Ascending aorta (tissue), 2 donors: ENCODE measurements at regions not wholly inside any gene's neighbourhood (a gene's known extent, or its start where the extent isn't known, plus 50 kb on each side); places are given as distances from the start of the nearest gene placed in this dataset.

ENCODE experiments used
- DNase-seq, 2 donors: peaks; one replicate each; pipeline ENCODE4 v3.0.0-alpha.2; 2019; ENCODE audit warnings: low spot score in 2 of 2
- H3K27ac ChIP-seq, 2 donors: fragments of 200-600 bp; sonication (generic); one replicate each; pipeline ENCODE4 v1.5.1; 2016 to 2017; ENCODE audit warnings: mild to moderate bottlenecking in 1 of 2
- H3K27me3 ChIP-seq: fragments of 200-600 bp; sonication (generic); one replicate; pipeline ENCODE4 v1.5.1; 2017
- H3K36me3 ChIP-seq, 2 donors: fragments of 200-600 bp; sonication (generic); one replicate each; pipeline ENCODE4 v1.5.1; 2016
- H3K4me1 ChIP-seq, 2 donors: fragments of 200-600 bp; sonication (generic); one replicate each; pipeline ENCODE4 v1.5.1; 2016 to 2017; ENCODE audit warnings: mild to moderate bottlenecking in 1 of 2
- H3K4me3 ChIP-seq, 2 donors: fragments of 200-600 bp; sonication (generic); one replicate each; pipeline ENCODE4 v1.5.1; 2016 to 2017; ENCODE audit warnings: mild to moderate bottlenecking in 1 of 2
- H3K9me3 ChIP-seq, 2 donors: fragments of 200-600 bp; sonication (generic); one replicate each; pipeline ENCODE4 v1.5.1; 2016
- CTCF ChIP-seq, 3 experiments: fragments of 200-600 bp in 2 of 3; fragments of 450-650 bp in 1 of 3; sonication (generic) in 2 of 3; IDR thresholded peaks; one replicate each; pipeline ENCODE4 v1.5.1; 2016 to 2019; ENCODE audit warnings: antibody characterized with exemption in 3 of 3, mild to moderate bottlenecking in 1 of 3, moderate library complexity in 1 of 3
- intact Hi-C: fragments of 100-400 bp; cut with DNase I; formaldehyde crosslinking; loops from one replicate; pipeline ENCODE4 v1.15.1; 2023

GRCh38 chr9:79193001-79193400 is 378.8 kb upstream of the TLE4 start:
- H3K4me3 ChIP-seq, result no peak overlapping the region
- no peaks in the 10 kb centered on the region for H3K9me3 ChIP-seq
- no peak for TF ChIP-seq CTCF (IDR thresholded peaks at IDR 0.05)
- H3K27me3 ChIP-seq, result no peaks in the 10 kb centered on the region
- no peaks in the 10 kb centered on the region for H3K4me1 ChIP-seq
- no peaks in the 10 kb centered on the region for H3K36me3 ChIP-seq
- intact Hi-C loops, result no loop called here
- H3K27ac ChIP-seq, result no peak overlapping the region
- no peak for DNase-seq

GRCh38 chr9:79193501-79194223 is 378.1 kb upstream of the TLE4 start:
- TF ChIP-seq CTCF (IDR thresholded peaks at IDR 0.05), result no peak
- H3K9me3 ChIP-seq, result no peaks in the 10 kb centered on the region
- no peak overlapping the region for H3K4me3 ChIP-seq
- DNase-seq, result no peak
- H3K36me3 ChIP-seq, result no peaks in the 10 kb centered on the region
- H3K4me1 ChIP-seq, result no peaks in the 10 kb centered on the region
- intact Hi-C loops, result no loop called here
- H3K27me3 ChIP-seq, result no peaks in the 10 kb centered on the region
- H3K27ac ChIP-seq, result no peak overlapping the region

- H3K27ac ChIP-seq, result no peak overlapping the region
- TF ChIP-seq CTCF (IDR thresholded peaks at IDR 0.05), result no peak
- no peaks in the 10 kb centered on the region for H3K36me3 ChIP-seq
- DNase-seq, result no peak
- no peak overlapping the region for H3K4me3 ChIP-seq
- intact Hi-C loops, result no loop called here
- H3K9me3 ChIP-seq, result no peaks in the 10 kb centered on the region
- no peaks in the 10 kb centered on the region for H3K27me3 ChIP-seq
- no peaks in the 10 kb centered on the region for H3K4me1 ChIP-seq
Observed at GRCh38 chr9:79195879-79196278, 375.9 kb upstream of the TLE4 start.

- Histone ChIP-seq H3K36me3 (no peaks in the 10 kb centered on the region), H3K9me3 (no peaks in the 10 kb centered on the region), H3K4me3 (no peak overlapping the region), H3K27me3 (no peaks in the 10 kb centered on the region), H3K27ac (no peak overlapping the region), H3K4me1 (no peaks in the 10 kb centered on the region)
- TF ChIP-seq CTCF (IDR thresholded peaks at IDR 0.05), result no peak
- intact Hi-C loops, result no loop called here
- DNase-seq, result no peak
Observed at GRCh38 chr9:79196606-79197005, 375.2 kb upstream of the TLE4 start.

GRCh38 chr9:79200336-79200735 is 371.4 kb upstream of the TLE4 start:
- Histone ChIP-seq H3K4me1 (no peaks in the 10 kb centered on the region), H3K9me3 (no peaks in the 10 kb centered on the region), H3K4me3 (no peak overlapping the region), H3K36me3 (no peaks in the 10 kb centered on the region), H3K27ac (no peak overlapping the region), H3K27me3 (no peaks in the 10 kb centered on the region)
- no peak for TF ChIP-seq CTCF (IDR thresholded peaks at IDR 0.05)
- intact Hi-C loops, result no loop called here
- no peak for DNase-seq

- Histone ChIP-seq H3K36me3 (no peaks in the 10 kb centered on the region), H3K9me3 (no peaks in the 10 kb centered on the region), H3K27ac (no peak overlapping the region), H3K4me3 (no peak overlapping the region), H3K4me1 (no peaks in the 10 kb centered on the region), H3K27me3 (no peaks in the 10 kb centered on the region)
- no peak for DNase-seq
- intact Hi-C loops, result no loop called here
- no peak for TF ChIP-seq CTCF (IDR thresholded peaks at IDR 0.05)
Observed at GRCh38 chr9:79201636-79202035, 370.1 kb upstream of the TLE4 start.
